Endodermal cell (in vitro differentiated cells): ENCODE measurements at regions not wholly inside any gene's neighbourhood (a gene's known extent, or its start where the extent isn't known, plus 50 kb on each side); places are given as distances from the start of the nearest gene placed in this dataset.
"Not testable (repeated sequence)": the region's sequence is repeated elsewhere in the genome, so short reads cannot be mapped to it uniquely, and the experiment has no call there.

ENCODE experiments used
- DNase-seq: peaks from one replicate; pipeline ENCODE4 v3.0.0-alpha.2; 2017
- H3K27ac ChIP-seq: 2 replicates; pipeline ENCODE4 v1.5.1; 2013; ENCODE audit warnings: mild to moderate bottlenecking, low read depth, low read length, moderate library complexity
- H3K27me3 ChIP-seq: 2 replicates; pipeline ENCODE4 v1.6.1; 2013; ENCODE audit warnings: mild to moderate bottlenecking, low read length, moderate library complexity; ENCODE audit not compliant: insufficient read depth, control insufficient read depth, poor library complexity, severe bottlenecking
- H3K36me3 ChIP-seq: 2 replicates; pipeline ENCODE4 v1.7.0; 2013; ENCODE audit warnings: mild to moderate bottlenecking, low read length, moderate library complexity; ENCODE audit not compliant: control insufficient read depth, insufficient read depth
- H3K4me1 ChIP-seq: one replicate; pipeline ENCODE4 v1.7.0; 2013; ENCODE audit warnings: low read length; ENCODE audit not compliant: control insufficient read depth, insufficient read depth
- H3K4me3 ChIP-seq: 2 replicates; pipeline ENCODE4 v1.5.1; 2013; ENCODE audit warnings: mild to moderate bottlenecking, low read length, moderate library complexity
- H3K9ac ChIP-seq: 2 replicates; pipeline ENCODE4 v1.6.1; 2013; ENCODE audit warnings: mild to moderate bottlenecking, low read length, moderate library complexity; ENCODE audit not compliant: poor library complexity, severe bottlenecking; ENCODE audit errors: extremely low read depth
- H3K9me3 ChIP-seq: 2 replicates; pipeline ENCODE4 v1.6.1; 2013; ENCODE audit warnings: mild to moderate bottlenecking, low read length, moderate library complexity; ENCODE audit not compliant: control insufficient read depth
- H3K27ac Mint-ChIP-seq: 2 replicates; pipeline ENCODE4 v1.8.0; 2020; ENCODE audit warnings: mixed read lengths
- H3K27me3 Mint-ChIP-seq: 2 replicates; pipeline ENCODE4 v1.8.0; 2021; ENCODE audit warnings: mild to moderate bottlenecking, mixed read lengths; ENCODE audit not compliant: insufficient read depth
- H3K36me3 Mint-ChIP-seq: 2 replicates; pipeline ENCODE4 v1.8.0; 2020; ENCODE audit warnings: low read depth, mixed read lengths
- H3K4me1 Mint-ChIP-seq: 2 replicates; pipeline ENCODE4 v1.8.0; 2020; ENCODE audit warnings: mixed read lengths
- H3K4me3 Mint-ChIP-seq: 2 replicates; pipeline ENCODE4 v1.8.0; 2020; ENCODE audit warnings: mild to moderate bottlenecking, moderate library complexity, mixed read lengths
- H3K9me3 Mint-ChIP-seq: 2 replicates; pipeline ENCODE4 v1.8.0; 2020; ENCODE audit warnings: mild to moderate bottlenecking, mixed read lengths
- CTCF ChIP-seq: fragments of 200-600 bp; sonication (generic); conservative IDR thresholded peaks from 2 replicates; pipeline ENCODE4 v1.5.0; 2021; ENCODE audit warnings: antibody characterized with exemption, mild to moderate bottlenecking
- WGBS, 2 experiments: methylation state at CpG; one replicate each; pipeline versions ENCODE4 v1.1.5 to v1.1.7; 2013; ENCODE audit warnings: missing lambda C conversion rate in 2 of 2, mixed read lengths in 1 of 2; ENCODE audit not compliant: insufficient coverage in 1 of 2, insufficient read length in 1 of 2; 5-methylcytosine and 5-hydroxymethylcytosine counted together

DNA sequence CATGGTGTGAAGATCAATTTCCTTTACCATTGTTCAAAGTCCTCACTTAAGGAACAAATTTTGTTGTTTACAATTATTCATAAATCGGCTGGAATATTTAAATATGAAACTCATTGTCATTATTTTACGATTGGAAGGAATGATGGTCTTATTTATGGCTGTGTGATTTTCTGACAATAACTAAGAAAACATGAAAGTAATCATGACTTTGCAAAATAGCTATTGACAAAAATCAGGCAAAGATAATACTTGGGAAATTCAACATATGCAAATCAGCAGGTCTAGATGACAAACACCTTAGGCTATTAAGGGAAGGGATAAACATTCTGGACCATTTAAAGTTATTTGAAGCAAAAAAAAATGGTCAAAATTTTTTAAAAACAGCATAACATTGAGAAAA is 654.8 kb upstream of the CNTN5 start:
- Mint-ChIP-seq H3K4me3 (no peak overlapping the region), H3K4me1 (peaks cover 4% of the 10 kb centered on the region), H3K27me3 (no peaks in the 10 kb centered on the region), H3K36me3 (no peaks in the 10 kb centered on the region), H3K27ac (no peak overlapping the region), H3K9me3 (no peaks in the 10 kb centered on the region)
- DNase-seq = no peak
- Histone ChIP-seq H3K4me1 (no peaks in the 10 kb centered on the region), H3K9ac (no peak overlapping the region), H3K27ac (no peak overlapping the region), H3K36me3 (no peaks in the 10 kb centered on the region), H3K27me3 (no peaks in the 10 kb centered on the region), H3K9me3 (no peaks in the 10 kb centered on the region), H3K4me3 (no peak overlapping the region)
- TF ChIP-seq CTCF = no peak
- 91 to 100% methylated on average over 2 of the region's 2 CpGs for WGBS, 2 experiments

DNA sequence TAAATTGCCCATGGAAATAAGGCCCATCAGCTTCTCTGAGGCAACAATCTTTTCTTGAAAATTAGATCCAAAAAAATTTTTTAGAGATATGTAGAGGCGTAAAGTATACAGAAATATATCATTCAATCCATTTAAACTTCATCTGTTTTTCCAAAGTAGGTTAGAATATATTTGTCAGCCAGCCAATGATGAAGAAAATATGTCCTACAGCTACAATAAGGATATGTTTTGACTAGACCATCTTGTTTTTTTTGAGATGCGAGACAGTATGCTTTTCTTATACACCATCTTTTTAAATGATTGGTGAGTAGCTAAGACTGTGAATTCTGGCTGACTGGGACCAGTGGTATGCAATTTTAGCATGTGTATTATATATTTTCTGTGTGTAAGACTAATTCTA is 630.4 kb upstream of the CNTN5 start:
- Histone ChIP-seq H3K9ac (no peak overlapping the region), H3K9me3 (no peaks in the 10 kb centered on the region), H3K27me3 (no peaks in the 10 kb centered on the region), H3K36me3 (no peaks in the 10 kb centered on the region), H3K4me3 (no peak overlapping the region), H3K4me1 (no peaks in the 10 kb centered on the region), H3K27ac (no peak overlapping the region)
- Mint-ChIP-seq H3K4me1 (no peaks in the 10 kb centered on the region), H3K9me3 (no peaks in the 10 kb centered on the region), H3K36me3 (no peaks in the 10 kb centered on the region), H3K27ac (no peak overlapping the region), H3K27me3 (no peaks in the 10 kb centered on the region), H3K4me3 (no peak overlapping the region)
- TF ChIP-seq CTCF = no peak
- 92% methylated on average over 1 of the region's 2 CpGs; no CpG with 5 or more reads in 1 of the 2 experiments for WGBS, 2 experiments
- no peak for DNase-seq

GRCh38 chr11:98394500-98394899 is 626.2 kb upstream of the CNTN5 start:
- H3K36me3 Mint-ChIP-seq, H3K4me1 Mint-ChIP-seq, H3K4me3 ChIP-seq, H3K27me3 ChIP-seq, H3K27ac Mint-ChIP-seq, H3K9me3 Mint-ChIP-seq, H3K9ac ChIP-seq, H3K4me1 ChIP-seq, DNase-seq, H3K27me3 Mint-ChIP-seq, H3K4me3 Mint-ChIP-seq, H3K9me3 ChIP-seq, H3K27ac ChIP-seq, H3K36me3 ChIP-seq: not testable (repeated sequence)
- WGBS, 2 experiments = 90 to 100% methylated on average over 2 to 4 of the region's 4 CpGs

GRCh38 chr11:98398508-98398907 is 622.2 kb upstream of the CNTN5 start:
- no peaks in the 10 kb centered on the region for H3K27me3 ChIP-seq
- no peak for TF ChIP-seq CTCF
- H3K4me3 ChIP-seq = no peak overlapping the region
- no peaks in the 10 kb centered on the region for H3K9me3 Mint-ChIP-seq
- H3K36me3 Mint-ChIP-seq = no peaks in the 10 kb centered on the region
- no peaks in the 10 kb centered on the region for H3K36me3 ChIP-seq
- H3K4me1 ChIP-seq = no peaks in the 10 kb centered on the region
- no peak for DNase-seq
- no peaks in the 10 kb centered on the region for H3K9me3 ChIP-seq
- no peak overlapping the region for H3K4me3 Mint-ChIP-seq
- no peak overlapping the region for H3K27ac ChIP-seq
- H3K4me1 Mint-ChIP-seq = no peaks in the 10 kb centered on the region
- no peaks in the 10 kb centered on the region for H3K27me3 Mint-ChIP-seq
- H3K9ac ChIP-seq = no peak overlapping the region
- H3K27ac Mint-ChIP-seq = no peak overlapping the region
